ENCODE measurements at regions not wholly inside any gene's neighbourhood (a gene's known extent, or its start where the extent isn't known, plus 50 kb on each side); places are given as distances from the start of the nearest gene placed in this dataset.

GRCh38 chr2:133839677-133840076 lies 271.4 kb upstream of the NCKAP5 start (continued):
- TF ChIP-seq USF2 (IDR thresholded peaks at IDR 0.05; ENCODE audit: borderline replicate concordance, low read depth, low read length), result no peak
- no peak for TF ChIP-seq HDAC6 (IDR thresholded peaks at IDR 0.05; ENCODE audit: unreplicated experiment)
- no peak for TF ChIP-seq ATF7 (IDR thresholded peaks at IDR 0.05; ENCODE audit: low read depth)
- TF ChIP-seq DPF2 (IDR thresholded peaks at IDR 0.05), result no peak
- TF ChIP-seq SP1 (IDR thresholded peaks at IDR 0.05; ENCODE audit: low read depth, low read length), result no peak
- TF ChIP-seq STAT3 (IDR thresholded peaks at IDR 0.05; ENCODE audit: low read depth, low read length), result no peak
- TF ChIP-seq EGR1 (IDR thresholded peaks at IDR 0.05; ENCODE audit: borderline replicate concordance in 1 of 2, low read depth in 2 of 2, low read length in 2 of 2), result no peak
- no peak for TF ChIP-seq ZNF217 (IDR thresholded peaks at IDR 0.05)
- TF ChIP-seq IRF4 (IDR thresholded peaks at IDR 0.05; ENCODE audit: low read depth, low read length), result no peak
- no peak for TF ChIP-seq MYC (IDR thresholded peaks at IDR 0.05; ENCODE audit: insufficient read depth, insufficient read length, insufficient replicate concordance, low read length, severe bottlenecking)
- TF ChIP-seq MAX (IDR thresholded peaks at IDR 0.05; ENCODE audit: low read depth, low read length), result no peak
- no peak for TF ChIP-seq POLR2AphosphoS5 (IDR thresholded peaks at IDR 0.05; ENCODE audit: low read length)

- FAIRE-seq, result no peak
- ChIA-PET CTCF (no interaction called here), RAD21 (ENCODE audit: unreplicated experiment) (no interaction called here), SMC1A (ENCODE audit: uncharacterized antibody, unreplicated experiment) (no interaction called here), POLR2A (no interaction called here)
- in situ Hi-C loops (cut with MboI), result loop anchor here (5.0 kb wide), 1 partner anchor 1293 kb away; no protein-coding TSS in a partner anchor
- H3K36me3 ChIP-seq (ENCODE audit: control insufficient read depth in 2 of 2, insufficient read depth in 2 of 2, low read length in 1 of 2), result no peaks in the 10 kb centered on the region
- no peaks in the 10 kb centered on the region for H4K20me1 ChIP-seq (ENCODE audit: control insufficient read depth, insufficient read depth)
- no peak overlapping the region for H3K4me2 ChIP-seq (ENCODE audit: control insufficient read depth, insufficient read depth)
- H2AFZ ChIP-seq (ENCODE audit: control insufficient read depth, low read depth, low read length), result no peak overlapping the region
- no peaks in the 10 kb centered on the region for H3K9me3 ChIP-seq (replicated peaks; ENCODE audit: control insufficient read depth, insufficient read depth, low read length)
- intact Hi-C loops (cut with micrococcal nuclease; ENCODE audit: unreplicated experiment), result no loop called here
- WGBS (ENCODE audit: insufficient coverage, insufficient replicate concordance, low lambda C conversion rate, missing lambda C conversion rate), result 5% methylated on average over 7 of the region's 7 CpGs
- no peak overlapping the region for H3K4me3 ChIP-seq
- BruUV-seq (replicated peaks), result no TSS peak
- H3K4me1 ChIP-seq (ENCODE audit: control insufficient read depth, insufficient read depth, low read length), result no peaks in the 10 kb centered on the region
- H3K27me3 ChIP-seq (replicated peaks in 1 of 2; ENCODE audit: control insufficient read depth in 2 of 2, insufficient read depth in 2 of 2, low read length in 1 of 2), result no peaks in the 10 kb centered on the region; a peak in 1 of 4 replicates
- H3K27ac ChIP-seq (ENCODE audit: control insufficient read depth, insufficient read depth), result no peak overlapping the region
- no peaks in the 10 kb centered on the region for H3K79me2 ChIP-seq (ENCODE audit: control insufficient read depth, insufficient read depth, low read length)
- DNase-seq (ENCODE audit: low read depth, low spot score), result no peak
- no peak for ATAC-seq
- no peak overlapping the region for H3K9ac ChIP-seq (ENCODE audit: control insufficient read depth, insufficient read depth, low read length)
- TF ChIP-seq NFYA (IDR thresholded peaks at IDR 0.05; ENCODE audit: borderline replicate concordance, low read depth, low read length) (no peak), NBN (IDR thresholded peaks at IDR 0.05) (no peak), POLR2AphosphoS2 (IDR thresholded peaks at IDR 0.05; ENCODE audit: low read depth, low read length) (no peak), KLF5 (IDR thresholded peaks at IDR 0.05; ENCODE audit: partially characterized antibody) (no peak), REST (IDR thresholded peaks at IDR 0.05; ENCODE audit: low read depth, low read length) (no peak), CREM (IDR thresholded peaks at IDR 0.05; ENCODE audit: low read depth) (no peak), TAF1 (IDR thresholded peaks at IDR 0.05; ENCODE audit: borderline replicate concordance, low read depth, low read length) (no peak), RBBP5 (conservative IDR thresholded peaks at IDR 0.05) (no peak), PAX8 (IDR thresholded peaks at IDR 0.05) (no peak), SRF (IDR thresholded peaks at IDR 0.05; ENCODE audit: low read depth in 2 of 2, low read length in 2 of 2) (no peak), RCOR1 (conservative IDR thresholded peaks at IDR 0.05; ENCODE audit: low read depth, low read length) (no peak)
Measured at GRCh38 chr2:133840761-133841160, 272.5 kb upstream of the NCKAP5 start.

Data from GM12878 (cell line).